Uterus (tissue), 2 donors: ENCODE measurements at regions not wholly inside any gene's neighbourhood (a gene's known extent, or its start where the extent isn't known, plus 50 kb on each side); places are given as distances from the start of the nearest gene placed in this dataset.

Experiments used
- POLR2A ChIP-seq, 2 donors: fragments of 450-650 bp; IDR thresholded peaks; one replicate each; pipeline ENCODE4 v1.6.1; 2016; ENCODE audit warnings: antibody characterized with exemption in 2 of 2, mild to moderate bottlenecking in 1 of 2, moderate library complexity in 1 of 2
- TF ChIP-seq, protein P1 (sequence below), 4 experiments: fragments of 200-600 bp in 2 of 4; fragments of 450-650 bp in 2 of 4; sonication (generic) in 2 of 4; IDR thresholded peaks; one replicate each; pipeline ENCODE4 v1.5.1; 2016 to 2019; ENCODE audit warnings: antibody characterized with exemption in 4 of 4, mild to moderate bottlenecking in 2 of 4, moderate library complexity in 1 of 4

DNA sequence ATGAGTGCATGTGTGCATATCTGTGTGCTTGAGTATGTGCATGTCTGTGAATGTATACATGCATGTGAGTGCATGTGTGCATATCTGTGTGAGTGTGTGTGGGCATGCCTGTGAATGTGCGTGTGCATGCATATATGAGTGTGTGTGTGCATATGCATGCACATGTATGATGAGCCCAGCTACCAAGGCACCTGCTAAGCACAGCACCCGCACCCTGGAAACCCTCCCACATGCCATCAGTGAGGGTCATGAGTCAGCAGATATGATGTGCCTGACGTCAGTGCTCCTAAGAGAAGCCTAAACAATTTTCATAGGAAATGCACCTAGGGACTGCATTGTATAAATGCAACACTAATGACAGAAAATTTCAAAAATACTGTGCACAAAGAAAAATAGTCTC lies 151.1 kb downstream of the KIF26A start:
- TF ChIP-seq, protein P1, sequence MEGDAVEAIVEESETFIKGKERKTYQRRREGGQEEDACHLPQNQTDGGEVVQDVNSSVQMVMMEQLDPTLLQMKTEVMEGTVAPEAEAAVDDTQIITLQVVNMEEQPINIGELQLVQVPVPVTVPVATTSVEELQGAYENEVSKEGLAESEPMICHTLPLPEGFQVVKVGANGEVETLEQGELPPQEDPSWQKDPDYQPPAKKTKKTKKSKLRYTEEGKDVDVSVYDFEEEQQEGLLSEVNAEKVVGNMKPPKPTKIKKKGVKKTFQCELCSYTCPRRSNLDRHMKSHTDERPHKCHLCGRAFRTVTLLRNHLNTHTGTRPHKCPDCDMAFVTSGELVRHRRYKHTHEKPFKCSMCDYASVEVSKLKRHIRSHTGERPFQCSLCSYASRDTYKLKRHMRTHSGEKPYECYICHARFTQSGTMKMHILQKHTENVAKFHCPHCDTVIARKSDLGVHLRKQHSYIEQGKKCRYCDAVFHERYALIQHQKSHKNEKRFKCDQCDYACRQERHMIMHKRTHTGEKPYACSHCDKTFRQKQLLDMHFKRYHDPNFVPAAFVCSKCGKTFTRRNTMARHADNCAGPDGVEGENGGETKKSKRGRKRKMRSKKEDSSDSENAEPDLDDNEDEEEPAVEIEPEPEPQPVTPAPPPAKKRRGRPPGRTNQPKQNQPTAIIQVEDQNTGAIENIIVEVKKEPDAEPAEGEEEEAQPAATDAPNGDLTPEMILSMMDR (IDR thresholded peaks at IDR 0.05): no peak
- TF ChIP-seq POLR2A (IDR thresholded peaks at IDR 0.05): no peak
